Fibroblast of upper back skin (primary cell): ENCODE measurements at regions not wholly inside any gene's neighbourhood (a gene's known extent, or its start where the extent isn't known, plus 50 kb on each side); places are given as distances from the start of the nearest gene placed in this dataset.
"Not testable (repeated sequence)": the region's sequence is repeated elsewhere in the genome, so short reads cannot be mapped to it uniquely, and the experiment has no call there.

Experiments
- DNase-seq: peaks from one replicate; pipeline ENCODE4 v3.0.0-alpha.2; 2013

DNA sequence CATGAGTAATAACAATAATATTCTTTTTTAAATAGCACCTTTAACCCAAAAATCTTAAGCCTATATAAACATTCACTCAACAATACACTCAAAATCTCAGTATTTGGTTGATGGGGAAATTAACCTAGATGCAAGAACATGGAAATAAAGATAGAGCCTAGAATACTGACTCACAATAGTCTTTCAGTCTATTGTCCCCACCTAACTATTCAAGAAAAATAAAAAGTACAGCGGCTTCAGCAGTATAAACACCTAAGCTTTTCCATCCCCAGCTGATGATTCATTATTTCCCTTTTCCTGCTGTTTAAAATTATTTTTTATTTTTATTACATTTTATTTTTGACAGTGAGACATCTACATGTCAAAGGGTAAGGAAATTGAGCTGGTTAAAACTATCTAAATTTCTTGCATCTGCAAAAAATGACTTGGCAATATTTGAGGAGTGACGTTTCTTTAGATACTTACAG, 201.4 kb downstream of the FZD1 start:
- DNase-seq = peak; percentile 37

DNA sequence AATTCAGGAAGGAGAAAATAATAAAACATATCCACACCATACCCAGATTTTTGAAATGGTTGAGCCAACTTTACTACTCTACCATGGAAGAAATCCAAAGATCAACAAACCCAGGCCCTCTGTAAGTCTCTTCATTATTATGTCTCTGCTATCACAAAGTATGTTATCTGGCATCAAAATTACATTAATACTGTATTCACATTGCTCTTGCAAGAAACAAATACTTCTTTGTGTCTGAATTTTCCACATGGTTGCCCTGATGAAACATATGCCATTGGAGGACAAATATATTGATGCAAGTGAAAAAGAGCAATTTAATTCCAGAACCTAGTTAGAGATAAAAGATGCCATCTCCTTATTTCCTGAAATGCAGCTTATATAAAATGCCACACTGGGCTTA, 204.0 kb downstream of the FZD1 start:
- no peak for DNase-seq

DNA sequence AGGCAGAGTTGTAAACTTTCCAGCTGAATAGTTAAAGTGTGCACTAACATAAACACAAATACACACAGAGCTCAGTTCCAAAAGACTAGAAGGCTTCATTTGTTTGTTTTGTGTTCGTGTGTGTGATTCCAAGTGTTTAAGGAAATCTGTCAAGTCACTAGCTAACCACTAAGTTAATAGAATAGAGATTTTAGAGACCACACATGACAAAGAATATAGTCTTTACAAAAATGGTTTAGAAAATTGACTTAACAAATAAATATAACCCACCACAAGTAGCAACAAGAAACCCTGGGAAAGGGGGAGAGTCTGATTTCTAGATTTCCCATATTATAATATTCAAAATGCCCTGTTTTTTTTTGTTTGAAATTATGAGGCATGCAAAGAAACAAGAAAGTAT, 209.4 kb downstream of the FZD1 start:
- DNase-seq = no peak

DNA sequence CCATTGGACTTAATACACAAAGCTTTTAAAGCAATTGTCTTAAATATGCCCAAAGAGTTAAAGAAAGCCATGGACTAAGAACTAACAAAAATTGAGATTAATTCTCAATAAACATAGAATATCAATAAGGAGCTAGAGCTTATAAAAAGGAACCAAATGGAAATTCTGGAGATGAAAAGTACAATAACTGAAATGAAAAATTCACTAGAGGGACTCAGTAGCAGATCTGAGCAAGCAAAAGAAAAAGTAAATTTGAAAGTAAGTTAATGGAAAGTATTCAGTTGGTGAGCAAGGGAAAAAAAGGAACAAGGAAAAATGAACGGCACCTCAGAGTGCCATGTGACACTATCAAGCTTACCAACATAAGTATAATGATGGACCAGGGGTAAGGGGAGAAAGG, 209.8 kb downstream of the FZD1 start:
- DNase-seq = no peak

DNA sequence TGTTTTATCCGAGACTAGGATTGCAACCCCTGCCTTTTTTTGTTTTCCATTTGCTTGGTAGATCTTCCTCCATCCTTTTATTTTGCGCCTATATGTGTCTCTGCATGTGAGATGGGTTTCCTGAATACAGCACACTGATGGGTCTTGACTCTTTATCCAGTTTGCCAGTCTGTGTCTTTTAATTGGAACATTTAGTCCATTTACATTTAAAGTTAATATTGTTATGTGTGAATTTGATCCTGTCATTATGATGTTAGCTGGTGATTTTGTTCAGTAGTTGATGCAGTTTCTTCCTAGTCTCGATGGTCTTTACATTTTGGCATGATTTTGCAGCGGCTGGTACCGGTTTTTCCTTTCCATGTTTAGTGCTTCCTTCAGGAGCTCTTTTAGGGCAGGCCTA, 216.2 kb downstream of the FZD1 start:
- DNase-seq = not testable (repeated sequence)

DNA sequence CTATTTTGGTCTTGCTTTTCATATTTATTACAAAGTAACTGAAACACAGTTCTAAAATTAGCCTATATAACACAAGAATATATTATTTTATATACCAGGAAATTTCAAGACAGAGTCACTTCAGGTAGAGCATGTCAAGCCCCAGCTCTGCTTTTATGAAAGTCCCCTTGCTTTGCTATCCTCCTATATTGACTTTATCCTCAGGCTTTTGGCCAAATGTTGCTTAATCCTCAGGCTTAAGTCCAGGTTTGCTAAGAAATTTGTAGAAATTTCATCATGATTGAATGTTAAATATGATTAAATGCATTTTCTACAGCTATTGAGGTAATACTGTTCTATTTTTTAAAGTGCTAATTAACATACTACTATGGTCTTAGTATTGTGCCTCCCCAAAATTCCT, 227.6 kb downstream of the FZD1 start:
- DNase-seq = peak; percentile 21

DNA sequence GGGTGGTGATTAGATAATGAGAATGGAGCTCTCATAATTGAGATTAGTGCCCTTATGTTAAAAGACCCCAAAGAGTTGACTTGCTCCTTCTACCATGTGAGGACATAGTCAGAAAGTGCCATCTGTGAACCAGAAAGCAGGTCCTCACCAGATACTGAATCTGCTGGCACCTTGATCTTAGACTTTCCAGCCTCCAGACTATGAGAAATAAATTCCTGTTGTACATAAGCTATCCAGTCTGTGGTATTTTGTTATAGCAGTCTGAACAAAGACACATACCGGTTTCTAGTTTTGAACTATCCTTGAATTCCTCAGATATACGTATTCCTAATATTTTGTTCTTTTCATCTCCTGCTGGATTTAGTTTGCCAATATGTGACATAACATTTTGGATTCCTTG, 228.1 kb downstream of the FZD1 start:
- DNase-seq = no peak

DNA sequence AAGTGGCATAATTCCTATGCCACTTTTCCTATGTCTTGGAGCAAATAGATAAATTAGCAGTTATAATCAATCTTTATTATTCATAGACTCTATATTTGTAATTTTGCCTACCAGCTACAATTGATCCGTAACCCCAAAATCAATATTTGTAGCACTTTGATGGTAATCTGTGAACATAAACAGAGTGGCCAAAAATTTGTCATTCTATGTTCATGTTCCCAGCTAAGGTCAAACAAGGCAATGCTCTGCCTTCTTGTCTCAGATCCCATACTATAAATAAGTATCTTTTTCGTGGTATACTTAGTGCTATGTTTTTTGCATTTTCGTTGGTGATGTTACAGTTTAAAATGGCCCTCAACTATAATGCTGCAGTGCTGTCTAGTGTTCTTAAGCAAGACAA, 228.5 kb downstream of the FZD1 start:
- DNase-seq = no peak

DNA sequence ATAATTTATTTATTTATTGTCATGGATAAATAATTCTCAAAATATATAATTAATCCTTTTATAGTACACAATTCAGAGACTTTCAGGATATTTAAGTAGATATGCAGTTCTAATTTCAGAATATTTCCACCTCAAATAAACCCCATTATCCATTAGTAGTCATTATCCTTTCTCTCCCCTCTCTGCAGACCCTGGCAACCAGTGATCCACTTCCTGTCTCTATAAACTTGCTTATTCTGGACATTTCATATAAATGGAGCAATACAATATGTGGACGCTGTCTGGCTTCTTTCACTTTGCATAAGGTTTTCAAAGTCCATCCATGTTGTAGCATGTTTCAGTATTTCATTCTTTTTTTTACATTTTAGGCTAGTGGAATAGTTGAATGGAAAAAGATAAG, 230.2 kb downstream of the FZD1 start:
- no peak for DNase-seq

DNA sequence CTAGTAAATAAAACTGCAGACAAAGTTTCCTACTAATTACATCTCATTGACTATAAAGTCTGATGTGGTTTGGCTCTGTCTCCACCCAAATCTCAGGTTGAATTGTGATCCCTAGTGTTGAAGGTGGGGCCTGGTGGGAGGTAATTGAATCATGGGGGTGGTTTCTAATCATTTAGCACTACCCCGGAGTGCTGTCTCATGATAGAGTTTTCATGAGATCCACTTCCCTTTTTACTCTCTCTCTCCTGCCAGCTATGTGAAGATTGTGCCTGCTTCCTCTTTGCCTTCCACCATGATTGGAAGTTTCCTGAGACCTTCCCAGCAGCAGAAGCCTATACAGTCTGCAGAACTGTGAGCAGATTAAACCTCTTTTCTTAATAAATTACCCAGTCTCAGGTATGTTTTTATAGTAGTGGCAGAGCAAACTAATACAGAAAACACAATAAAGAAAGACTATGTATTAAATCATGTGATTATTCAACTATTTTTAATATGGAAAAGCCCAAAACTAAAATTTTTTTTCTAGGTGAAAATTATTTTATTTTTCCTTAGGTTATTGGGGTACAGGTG, 232.1 kb downstream of the FZD1 start:
- DNase-seq = no peak

DNA sequence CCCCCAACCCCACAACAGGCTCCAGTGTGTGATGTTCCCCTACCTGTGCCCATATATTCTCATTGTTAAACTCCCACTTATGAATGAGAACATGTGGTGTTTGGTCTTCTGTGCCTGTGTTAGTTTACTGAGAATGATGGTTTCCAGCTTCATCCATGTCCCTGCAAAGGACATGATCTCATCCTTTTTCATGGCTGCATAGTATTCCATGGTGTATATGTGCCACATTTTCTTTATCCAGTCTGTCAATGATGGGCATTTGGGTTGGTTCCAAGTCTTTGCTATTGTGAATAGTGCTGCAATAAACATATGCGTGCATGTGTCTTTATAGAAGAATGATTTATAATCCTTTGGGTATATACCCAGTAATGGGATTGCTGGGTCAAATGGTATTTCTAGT, 233.0 kb downstream of the FZD1 start:
- DNase-seq = not testable (repeated sequence)

DNA sequence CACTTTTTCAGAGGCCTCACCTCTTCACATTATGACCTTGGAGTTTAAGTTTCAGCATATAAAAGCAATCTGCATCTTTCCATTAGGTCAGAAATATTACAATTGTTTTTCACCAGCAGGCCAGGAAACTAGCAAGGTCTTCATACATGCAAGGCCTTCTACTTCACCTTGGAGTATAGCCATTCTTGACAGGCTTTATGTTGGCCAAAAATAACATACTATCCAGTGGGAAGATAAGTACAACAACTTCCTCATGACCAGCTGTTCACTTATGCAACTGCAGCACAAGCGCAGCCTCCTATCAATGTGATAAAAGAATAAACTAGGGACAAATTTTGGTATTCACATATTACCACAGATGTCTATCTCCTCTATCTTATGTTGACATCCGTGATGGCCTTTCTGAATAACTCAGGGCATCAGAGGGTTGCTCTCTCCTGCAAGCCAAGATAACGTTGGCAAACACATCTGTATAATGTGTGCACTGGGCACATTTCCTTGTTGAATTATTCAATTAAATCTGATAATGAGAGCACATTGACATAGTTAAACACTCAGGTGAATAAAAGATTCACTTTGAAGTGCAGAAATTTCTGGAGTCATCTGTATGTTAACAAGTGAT, 239.8 kb downstream of the FZD1 start:
- DNase-seq = peak; percentile 48

DNA sequence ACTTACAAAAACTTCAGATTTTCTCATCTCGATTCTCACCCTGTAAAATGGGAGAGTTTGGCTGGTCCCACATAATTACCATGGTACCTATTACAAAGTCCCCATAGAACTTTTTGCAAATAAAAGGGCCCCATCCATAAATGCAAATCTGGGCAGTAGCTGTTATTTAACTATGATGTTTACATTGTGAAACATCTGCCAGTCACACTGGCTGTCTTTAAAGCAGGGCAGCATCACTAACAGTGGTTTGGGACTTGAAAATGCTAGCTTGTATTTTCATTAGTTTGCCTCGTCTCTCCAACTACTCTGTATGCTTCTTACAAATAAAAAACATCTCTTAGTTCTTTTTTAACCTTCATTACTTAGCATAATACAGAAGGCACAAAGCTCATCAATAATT, 240.7 kb downstream of the FZD1 start:
- no peak for DNase-seq

DNA sequence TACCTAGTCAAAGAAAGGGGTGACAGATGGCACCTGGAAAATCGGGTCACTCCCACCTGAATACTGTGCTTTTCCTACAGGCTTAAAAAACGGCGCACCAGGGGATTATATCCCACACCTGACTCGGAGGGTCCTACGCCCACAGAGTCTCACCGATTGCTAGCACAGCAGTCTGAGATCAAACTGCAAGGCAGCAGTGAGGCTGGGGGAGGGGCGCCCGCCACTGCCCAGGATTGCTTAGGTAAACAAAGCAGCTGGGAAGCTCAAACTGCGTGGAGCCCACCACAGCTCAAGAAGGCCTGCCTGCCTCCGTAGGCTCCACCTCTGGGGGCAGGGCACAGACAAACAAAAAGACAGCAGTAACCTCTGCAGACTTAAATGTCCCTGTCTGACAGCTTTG, 242.7 kb downstream of the FZD1 start:
- not testable (repeated sequence) for DNase-seq

DNA sequence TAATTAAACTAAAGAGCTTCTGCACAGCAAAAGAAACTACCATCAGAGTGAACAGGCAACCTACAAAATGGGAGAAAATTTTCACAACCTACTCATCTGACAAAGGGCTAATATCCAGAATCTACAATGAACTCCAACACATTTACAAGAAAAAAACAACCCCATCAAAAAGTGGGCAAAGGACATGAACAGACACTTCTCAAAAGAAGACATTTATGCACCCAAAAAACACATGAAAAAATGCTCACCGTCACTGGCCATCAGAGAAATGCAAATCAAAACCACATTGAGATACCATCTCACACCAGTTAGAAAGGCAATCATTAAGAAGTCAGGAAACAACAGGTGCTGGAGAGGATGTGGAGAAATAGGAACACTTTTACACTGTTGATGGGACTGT, 247.6 kb downstream of the FZD1 start:
- not testable (repeated sequence) for DNase-seq

DNA sequence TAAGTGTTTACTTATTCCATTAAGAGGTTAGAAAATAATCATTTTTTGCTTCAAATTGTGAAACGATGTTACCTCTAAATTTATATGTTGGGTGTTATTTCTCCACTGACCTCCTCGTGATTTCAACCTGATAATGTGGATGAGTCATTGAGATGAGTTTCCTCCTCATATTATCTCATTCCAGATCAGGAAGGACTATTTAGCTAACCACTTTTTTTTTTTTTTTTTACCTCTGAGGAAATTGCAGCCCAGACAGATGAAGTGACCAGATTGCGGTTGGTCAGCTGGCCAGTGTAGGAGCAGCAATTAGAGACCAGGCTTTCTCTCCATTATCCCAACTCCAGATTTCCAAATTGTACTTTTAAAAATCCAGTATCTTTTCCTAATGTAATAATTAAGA, 248.7 kb downstream of the FZD1 start:
- DNase-seq = peak; percentile 18

DNA sequence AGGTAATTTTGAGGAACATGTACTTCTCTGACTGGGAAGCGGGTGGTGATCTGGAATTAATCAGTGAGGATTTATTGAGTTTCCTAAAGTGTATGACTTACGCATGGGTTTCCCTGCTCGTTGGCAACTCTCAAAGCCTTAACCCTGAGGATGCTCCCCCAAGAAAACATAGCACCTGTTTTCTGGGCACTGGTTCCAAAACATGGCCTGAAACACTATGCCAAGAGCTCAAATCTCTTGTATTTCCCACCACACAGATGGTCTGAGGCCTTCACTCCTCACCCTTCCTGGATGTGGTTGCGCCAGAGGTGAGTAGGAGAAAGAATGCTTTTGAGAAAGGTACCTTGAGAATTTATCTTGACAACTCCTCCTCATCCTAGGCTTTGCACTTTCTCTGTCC, 250.4 kb downstream of the FZD1 start:
- DNase-seq = no peak

DNA sequence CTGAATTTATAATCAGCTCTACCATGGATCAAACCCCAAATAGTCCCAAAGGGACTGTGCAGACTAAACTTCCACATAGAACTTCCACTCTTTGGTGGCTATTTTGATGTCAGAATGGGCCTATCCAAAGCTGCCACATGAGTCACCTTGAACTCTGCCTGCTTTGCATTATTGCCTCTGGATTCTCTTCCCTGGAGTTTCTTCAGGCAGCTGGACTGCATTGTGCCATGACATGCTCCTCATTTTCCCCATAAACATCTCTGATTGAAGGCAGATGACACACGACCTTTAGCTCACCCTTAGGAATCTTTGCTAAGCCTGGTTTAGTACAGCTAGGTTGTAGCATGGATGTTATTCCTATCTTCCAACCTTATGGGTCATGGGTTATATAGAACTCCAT, 251.7 kb downstream of the FZD1 start:
- DNase-seq = no peak

DNA sequence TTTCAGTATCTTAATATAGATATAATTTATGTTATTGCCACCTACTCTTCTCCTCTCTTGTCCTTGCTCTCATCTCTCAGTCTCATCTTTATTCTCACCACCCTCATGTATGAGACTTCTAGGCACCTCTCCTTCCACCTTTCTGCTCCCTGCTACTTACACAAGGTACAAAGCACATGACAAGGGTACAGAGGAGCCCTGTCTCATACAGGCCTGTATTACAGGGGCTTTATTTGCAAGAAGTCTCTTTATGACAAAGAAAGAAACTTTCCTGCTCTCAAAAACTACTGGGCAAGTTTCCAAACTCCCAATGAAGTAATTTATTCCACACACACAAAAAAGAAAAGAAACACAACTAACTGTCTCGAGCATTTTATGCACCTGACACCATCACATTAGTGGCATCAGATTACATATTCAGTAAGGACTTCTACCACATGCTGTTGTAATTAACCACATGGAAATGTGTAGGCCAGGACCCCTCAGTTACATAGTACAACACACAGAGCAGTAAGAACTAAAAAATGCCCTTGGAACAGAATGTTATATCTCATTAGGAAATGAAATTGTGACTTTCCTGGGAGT, 253.1 kb downstream of the FZD1 start:
- peak; percentile 20 for DNase-seq

DNA sequence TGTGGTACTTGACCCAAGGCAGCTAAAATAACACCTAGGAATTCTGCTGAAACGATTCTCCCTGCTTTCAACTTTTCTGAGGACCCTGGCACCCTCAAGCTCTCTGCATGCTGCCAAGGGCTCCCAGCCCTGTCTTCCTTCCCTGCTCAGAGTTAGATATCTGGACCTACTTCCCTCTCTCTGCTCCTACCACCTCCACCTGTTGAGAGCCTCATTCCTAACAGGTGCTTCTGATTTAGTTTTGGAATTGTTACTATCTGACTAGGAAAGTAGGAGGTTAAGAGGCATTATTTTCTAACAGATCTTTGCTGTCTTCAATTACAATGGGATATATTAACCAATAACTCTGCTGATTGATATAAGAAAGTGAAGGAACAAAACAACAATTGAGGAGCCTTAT, 253.8 kb downstream of the FZD1 start:
- DNase-seq = no peak

DNA sequence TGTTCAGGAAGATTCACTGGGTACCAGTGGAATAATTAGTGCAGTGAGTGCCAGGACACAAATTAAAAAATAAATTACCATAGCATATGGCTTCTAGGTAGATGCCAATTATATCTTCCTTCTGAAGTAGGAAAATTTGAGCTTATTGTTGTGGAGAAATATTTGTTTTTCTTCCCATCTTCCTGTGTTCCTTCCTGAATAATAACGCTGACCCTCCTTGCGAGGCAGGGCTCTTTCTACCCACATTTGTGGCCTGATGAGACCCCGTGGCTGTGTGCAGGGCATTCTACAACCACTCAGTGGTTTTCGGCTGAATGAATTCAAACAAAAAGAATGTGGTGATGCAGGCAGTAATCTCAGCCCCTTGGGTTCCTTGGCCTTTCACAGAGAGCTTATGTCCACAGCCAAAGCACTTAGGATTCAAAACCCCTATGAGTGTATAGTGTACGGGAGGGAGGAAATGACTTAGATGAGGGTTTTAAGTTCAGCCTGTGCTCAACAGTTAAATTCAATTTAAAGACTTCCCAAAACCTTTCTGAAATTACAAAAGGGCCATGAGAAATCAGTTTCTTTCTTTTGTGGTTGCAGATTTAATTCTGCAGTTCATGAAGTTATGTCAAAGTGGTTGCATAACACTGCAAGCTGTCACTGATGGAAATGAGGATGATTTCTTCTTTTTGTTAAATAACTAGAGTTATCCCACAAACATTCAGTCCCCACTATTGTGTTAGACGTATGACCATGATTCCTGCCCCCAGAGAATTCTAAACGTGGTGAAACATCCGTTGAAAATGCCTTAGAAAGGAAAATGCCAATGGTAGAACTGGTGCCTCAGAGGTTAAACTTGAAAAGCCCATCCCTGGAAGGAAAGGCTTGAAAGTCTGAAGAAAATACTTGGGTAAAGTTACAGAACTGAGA, 255.3 kb downstream of the FZD1 start:
- DNase-seq = peak; percentile 84

DNA sequence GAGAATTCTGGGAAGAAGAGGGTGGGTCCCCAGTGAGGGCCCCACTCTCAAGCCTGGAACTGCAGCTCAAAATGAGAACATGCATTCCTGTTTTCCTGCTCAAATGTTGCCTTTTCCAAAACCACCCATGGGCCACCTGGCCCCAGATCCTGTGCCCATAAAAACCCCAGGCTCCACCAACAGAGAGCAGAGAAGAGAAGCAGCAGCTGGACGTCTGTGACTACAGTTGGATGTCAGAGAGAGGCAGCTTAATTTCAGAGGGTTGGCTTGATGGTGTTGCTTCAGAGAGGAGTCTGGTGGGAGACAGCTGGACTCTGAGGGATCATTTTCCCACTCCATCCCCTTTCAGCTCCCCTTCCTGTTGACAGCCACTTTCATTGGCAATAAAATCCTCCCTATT, 256.4 kb downstream of the FZD1 start:
- no peak for DNase-seq

DNA sequence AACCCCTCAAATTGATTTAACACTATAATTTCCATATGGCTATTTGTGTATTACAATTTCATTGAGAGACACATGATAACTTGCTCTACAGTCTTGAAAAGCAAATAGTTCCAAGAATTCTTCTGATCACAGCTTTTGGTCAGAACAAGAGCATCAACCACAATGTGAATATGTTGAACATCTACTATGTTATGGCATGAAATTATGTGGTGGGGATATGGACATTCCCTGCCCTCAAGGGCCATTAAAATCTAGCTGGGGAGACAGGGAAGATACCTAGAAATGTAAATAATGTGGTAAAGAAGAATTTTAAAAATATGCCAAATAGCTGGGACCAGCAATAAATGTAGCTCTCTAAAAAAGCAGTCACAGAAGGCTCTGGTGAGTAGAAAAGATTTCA, 262.2 kb downstream of the FZD1 start:
- DNase-seq = peak; percentile 45

DNA sequence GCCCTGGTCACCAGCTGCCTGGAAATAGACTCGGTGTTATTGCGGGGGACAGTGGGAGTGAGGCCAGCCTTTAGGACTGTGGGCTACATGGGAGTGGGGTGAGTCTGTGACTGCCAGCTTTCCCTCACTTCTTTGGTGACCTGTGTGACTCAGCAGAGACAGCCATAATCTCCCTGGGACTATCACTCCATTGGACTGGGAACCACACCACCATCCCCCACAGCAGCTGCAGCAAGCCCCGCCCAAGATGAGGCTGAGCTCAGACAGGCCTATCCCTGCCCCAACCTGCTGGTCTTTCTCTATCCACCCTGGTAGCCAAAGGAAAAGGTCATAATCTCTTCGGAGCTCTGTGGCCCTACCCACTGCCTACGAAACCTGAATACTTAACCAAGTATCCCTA, 263.2 kb downstream of the FZD1 start:
- DNase-seq = no peak
